ENCODE measurements at regions not wholly inside any gene's neighbourhood (a gene's known extent, or its start where the extent isn't known, plus 50 kb on each side); places are given as distances from the start of the nearest gene placed in this dataset.
"Not testable (repeated sequence)": the region's sequence is repeated elsewhere in the genome, so short reads cannot be mapped to it uniquely, and the experiment has no call there.

DNA sequence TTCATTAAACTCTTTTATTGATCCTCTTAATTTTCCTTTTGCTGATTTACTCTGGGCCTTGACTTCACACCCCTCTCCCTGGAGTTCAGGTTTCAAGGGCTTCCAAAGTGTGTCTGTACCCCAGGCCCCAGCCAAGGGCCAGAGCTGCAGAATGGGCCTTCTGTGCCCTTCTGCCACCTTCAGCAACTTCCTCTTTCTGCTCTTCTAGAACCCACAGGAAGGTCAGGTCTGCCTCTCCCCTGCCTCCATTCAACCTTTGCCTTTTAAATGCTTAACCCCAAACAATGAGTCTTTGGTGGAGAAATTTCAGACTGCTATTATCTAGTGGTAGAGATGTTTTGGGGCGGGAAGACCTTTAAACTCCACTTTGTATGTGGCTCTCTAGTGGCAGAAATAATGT is 63.1 kb downstream of the TSN start:
- no peak for DNase-seq

DNA sequence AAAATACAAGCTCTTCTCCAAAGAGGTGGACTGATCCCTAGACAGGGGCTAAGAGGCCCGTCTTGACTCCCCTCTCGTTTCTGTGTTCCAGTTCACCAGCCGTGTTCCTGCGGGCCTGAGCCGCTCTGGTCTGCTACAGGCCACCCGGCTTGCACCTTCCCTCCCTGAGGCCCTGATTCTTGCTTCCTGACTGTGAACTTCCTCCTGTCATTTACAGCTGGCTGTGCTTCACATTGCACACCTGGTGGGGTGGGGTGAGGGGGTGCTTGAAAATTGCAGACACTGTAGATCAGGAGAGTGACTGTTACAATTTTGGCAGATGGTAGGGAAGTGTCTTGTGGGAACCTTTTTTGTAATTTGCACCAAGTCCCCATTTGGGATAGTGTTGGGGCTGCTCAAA is 64.4 kb downstream of the TSN start:
- no peak for DNase-seq

DNA sequence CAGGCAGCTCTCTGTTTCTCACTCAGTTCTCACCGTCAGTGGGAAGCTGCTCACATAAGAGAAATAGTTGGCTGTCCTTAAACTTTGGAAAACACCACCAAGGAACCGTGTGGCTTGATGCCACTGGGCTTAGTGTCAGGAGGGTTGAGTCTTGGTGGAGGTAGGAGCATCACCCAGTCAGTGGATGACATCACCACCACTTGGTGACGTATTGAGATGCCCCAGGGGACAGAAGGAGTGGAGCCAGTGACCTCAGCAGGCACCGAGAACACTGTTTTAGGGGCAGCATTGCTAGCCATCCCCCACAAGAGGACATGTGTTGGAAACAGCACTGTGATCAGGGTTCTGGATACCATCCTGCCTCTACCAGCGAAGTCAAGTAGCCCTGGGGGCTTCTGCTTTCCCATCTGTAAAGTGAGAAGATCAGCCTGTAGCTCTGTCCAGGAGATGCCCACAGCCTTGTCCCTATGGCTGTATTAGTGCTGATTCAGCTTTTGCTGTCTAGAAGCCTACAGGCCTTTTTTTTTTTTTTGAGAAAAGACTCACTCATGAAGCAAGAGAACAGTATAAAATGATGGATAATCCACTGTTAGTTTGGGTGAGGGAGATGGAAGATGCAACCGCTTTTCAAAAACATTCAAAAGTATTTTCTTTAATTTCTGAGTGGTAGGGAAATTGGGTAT is 66.2 kb downstream of the TSN start:
- no peak for DNase-seq

DNA sequence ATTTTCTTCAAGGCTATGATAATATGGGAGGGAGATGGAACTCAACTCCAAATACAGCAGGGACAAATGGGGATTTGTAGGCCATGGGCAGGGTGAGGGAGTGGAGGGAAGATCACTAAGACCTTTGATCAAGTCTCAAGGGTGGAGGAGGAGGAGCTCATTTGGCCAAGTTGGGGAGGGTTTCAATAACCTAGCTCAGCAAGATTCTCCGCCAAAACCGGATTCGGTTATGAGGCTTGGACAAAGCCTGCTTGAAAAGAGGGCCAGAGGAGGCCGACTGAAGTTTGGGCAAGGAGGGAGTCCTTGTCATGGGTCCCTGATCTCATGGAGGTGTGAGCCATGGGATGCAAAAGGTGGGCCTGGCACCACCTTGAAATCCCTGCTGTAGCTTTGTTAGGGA is 68.8 kb downstream of the TSN start:
- DNase-seq: no peak

DNA sequence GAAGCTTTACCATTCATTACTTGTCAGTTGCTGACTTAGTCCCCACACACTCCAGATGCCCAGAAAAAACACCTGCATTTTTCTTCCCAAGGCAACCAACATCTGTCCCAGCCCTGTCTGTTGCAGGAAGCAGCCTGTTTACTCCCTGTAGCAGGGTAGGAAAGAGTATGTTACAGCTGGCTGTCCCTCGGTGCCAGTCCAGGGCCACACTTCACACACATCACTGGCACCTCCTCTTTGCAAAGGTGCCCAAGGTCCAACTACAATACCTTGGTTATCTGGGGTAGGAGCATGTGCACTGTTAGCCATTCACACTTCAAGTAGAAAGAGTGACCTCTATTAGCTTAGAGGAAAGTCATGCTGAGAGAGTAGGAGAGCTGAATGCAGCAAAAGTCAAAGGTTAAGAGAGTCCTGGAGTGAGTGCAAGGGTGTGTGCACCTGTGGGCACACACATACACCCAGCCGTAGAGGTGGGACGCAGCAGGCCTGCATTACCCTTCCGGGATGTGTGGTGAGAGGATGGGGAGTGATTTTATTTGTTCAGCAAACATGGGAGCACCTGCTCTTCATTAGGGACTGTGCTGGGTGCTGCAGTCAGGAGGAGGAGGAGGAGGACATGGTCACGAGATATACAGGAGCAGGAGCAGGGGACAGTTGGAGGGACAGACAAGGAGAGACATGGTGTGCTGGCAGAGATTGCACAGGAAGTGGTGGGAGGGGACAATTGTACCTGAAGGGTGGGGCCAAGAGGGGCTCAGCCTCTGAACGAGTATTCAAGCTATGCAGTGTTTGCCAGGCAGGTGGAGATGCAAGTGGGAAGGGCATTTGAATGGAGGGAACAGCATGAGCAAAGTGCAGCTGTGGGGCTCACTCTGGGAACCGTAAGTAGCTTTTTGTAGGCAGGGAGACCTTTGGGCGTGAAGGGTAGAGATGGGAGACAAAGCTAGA is 69.8 kb downstream of the TSN start:
- DNase-seq: no peak

DNA sequence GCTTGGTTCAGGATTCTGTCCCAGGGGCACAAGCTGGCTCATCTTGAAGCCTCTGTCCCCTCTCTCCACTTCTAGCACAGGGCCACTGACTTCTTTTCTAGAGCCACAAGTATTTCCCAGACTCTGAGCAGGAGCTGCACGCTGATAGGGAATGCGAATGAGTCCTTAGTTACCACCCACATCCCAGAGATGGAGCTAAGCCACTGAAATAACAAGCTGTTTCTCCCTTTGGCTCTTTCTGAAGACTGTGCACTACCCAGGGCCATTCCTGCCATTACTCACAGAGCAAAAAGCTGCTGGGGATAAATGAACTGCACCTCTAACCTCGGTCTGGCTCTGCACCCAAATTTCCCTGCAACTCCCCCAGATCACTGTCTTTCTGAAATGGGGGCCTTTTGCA is 70.6 kb downstream of the TSN start:
- DNase-seq: no peak

DNA sequence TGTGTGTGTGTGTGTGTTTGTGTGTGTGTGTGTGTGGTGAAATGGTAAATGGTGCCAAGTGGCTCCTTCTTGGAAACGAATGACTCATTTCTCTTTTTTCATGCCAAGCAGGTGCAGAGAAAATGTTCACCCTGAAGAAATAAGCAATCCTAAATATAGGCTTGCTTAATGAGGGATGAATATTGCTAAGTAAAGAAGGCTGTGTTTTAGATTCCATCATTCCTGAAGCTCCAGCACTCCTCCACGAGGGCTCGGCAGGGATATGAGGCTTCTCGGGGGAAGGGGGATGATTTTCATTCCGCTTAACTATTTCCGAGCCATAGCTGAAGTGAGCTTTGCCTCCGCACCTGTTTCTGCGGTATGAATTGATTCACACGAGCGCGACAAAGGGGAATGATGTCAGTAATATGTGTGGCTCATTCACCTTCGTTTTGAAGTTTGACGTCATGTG is 72.9 kb downstream of the TSN start:
- peak; percentile 27 for DNase-seq

DNA sequence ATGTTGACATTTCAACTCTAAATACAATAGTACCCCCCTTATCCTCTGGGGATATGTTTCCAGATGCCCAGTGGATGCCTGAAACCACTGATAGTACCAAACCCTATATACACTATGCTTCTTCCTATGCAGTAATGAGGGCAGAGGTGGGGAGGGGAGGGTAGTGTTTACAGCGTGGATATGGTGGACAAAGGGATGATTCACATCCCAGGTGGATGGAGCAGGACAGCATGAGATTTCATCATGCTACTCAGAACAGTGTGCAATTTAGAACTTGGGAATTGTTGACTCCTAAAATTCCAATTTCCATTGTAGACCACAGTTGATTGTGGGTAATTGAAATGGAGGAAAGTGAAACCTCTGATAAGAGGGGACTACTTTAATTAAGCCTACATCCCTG is 75.4 kb downstream of the TSN start:
- no peak for DNase-seq

DNA sequence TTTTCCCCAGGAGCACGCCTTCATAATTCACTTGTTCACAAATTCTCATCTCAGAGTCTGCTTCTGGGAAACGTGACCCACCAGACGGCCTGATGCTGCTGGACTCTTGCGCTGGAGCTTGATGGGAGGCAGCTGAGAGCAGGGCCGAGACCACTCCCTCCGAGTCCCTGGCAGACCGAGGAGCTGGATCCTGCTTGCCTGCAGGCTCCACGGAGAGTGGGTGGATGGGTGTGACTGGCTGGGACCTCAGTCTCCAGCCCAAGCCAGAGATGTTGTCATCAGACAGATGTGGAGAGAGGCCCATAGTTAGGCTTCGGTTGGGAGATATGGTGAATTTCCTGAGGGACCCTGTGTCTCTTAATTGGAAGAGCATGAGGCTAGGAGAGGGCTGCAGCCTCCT is 76.4 kb downstream of the TSN start:
- DNase-seq: no peak

DNA sequence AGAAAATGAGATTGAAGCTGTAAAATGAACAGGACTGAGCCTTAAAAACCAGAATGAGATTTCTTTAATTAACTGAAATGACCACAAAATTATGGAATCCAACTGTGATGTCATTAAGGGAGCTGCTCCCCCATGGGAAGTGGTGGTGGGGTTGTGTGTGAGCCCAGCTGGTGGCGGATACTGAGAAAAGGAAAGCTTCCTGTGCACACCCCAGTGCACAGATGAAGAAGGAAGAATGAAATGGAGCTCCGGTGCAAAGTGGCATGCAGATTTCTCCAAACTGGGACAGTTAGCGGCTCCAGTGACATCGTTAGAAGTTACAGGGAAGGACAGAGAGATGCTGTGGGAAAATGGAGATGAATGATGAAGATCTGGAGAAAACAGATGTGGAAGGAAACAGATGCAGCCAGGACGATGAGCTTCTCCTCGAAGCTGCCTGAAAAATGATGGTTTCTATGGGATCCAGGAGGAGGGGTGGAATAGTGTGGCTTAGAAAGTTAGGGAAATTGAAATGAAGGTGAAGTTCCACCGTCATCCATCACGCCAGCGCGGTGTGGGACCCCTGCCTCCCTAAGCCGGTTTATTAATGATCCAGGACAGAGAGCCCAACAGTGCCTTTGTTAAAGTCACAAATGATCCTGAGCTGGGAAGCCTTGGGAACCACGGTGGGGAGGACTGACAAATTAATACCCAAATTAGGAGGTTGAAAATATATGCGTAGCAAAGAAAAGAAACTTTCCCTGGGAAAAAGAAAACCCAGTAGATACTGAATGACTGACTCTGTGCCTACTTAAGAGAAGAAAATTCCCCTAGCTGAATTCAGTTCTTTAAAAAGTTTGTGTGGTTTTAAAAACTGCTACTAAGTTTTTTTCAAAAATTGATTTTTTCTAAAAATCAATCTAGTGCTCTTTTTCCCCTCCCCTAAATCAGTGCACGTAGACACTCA is 77.2 kb downstream of the TSN start:
- DNase-seq: no peak

DNA sequence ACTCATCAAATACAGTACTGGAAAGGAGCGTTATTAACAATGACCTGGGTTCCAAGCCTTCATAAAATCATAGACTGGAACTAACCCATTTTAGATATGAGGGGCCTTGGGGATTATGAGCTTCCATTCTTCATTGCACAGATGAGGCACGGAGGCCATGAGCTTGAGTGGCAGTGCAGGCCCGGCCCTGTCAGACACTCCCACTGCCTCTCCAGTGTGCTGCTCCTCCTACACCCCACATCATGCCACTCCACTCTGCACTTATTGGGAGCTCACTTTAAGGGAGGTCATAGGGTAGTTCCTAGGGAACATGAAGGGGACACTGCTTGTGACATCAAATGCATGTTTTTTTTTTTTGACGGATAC is 77.9 kb downstream of the TSN start:
- DNase-seq: no peak

DNA sequence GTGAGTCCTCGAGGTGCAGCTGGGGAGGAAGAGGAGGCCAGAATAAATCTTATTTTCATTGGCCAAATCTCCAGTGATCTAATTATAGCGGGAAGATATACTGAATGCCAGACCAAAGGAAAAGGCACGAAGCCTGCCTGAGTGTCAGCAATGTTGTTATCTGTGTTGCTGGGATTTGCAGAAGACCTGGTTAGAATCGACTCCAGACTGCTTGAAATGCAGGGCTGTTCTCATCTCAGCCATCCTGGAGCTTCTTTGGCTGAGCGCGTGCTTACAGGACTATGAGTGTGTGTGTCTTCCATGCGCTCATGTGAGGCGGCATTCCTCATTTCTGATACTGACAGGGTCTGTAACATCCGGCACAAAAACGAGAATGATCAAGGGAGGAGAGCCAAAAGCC is 81.2 kb downstream of the TSN start:
- no peak for DNase-seq

DNA sequence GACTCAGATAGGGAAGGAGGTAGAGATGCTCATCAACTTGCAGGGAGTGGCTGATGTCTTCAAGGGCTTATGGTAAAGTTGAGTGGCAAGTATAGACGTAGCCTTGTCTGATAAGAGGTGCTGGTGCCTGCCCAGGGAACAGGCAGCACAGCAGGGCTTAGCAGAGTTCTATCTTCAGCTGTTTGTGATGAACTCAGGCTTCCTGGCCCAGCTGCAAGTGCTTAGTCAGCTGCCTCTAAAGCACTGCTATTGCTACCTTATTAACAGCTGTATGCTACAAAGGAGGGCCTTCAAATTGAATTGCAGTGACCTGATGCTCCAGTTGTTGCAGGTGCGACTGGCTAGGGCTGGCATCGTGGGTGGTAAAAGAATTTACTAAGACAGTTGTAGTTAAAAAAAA is 82.1 kb downstream of the TSN start:
- no peak for DNase-seq

DNA sequence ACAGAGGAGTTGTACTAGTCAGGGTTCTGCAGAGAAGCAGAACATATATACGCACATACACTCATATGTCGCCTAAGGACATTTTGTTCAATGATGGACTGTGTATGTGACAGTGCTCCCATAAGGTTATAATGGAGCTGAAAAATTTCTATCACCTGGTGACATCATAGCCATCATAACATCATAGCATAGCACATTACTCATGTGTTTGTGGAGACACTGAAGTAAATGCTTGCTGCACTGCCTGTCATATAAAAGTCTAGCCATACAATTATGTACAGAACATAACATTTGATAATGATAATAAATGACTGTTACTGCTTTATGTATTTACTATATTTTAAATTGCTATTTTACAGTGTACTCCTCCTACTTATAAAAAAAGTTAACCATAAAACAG is 83.1 kb downstream of the TSN start:
- no peak for DNase-seq

DNA sequence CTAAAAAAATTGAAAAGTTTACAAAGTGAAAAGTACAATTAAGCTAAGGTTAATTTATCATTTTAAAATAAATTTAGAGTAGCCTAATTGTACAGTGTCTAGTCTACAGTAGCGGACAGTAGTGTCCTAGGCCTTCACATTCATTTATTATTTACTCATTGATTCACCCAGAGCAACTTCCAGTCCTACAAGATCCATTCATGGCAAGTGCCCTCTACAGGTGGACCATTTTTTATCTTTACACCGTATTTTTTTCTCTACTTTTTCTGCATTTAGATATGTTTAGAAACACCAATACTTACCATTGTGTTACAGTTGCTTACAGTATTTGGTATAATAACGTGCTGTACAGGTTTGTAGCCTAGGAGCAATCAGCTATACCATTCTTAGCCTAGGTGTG is 84.1 kb downstream of the TSN start:
- DNase-seq: no peak

DNA sequence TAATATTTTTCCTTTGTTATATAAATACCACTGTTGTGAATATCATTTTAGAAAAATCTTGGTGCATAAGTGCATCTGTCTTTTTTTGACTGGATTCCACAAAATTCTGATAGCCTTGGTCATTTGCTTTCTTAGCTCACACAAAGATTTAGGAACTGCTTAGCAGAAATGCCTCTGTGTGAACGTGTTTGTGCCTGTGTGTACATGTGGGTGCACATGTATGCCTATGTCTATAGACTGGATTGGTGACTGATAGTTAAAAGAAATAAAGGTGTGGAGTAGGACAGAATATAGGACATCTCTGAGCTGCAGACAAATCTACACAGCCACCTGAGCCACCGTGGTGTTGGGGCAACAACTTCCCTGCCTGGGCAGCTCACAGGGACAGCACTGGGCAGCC is 93.8 kb downstream of the TSN start:
- DNase-seq: no peak

DNA sequence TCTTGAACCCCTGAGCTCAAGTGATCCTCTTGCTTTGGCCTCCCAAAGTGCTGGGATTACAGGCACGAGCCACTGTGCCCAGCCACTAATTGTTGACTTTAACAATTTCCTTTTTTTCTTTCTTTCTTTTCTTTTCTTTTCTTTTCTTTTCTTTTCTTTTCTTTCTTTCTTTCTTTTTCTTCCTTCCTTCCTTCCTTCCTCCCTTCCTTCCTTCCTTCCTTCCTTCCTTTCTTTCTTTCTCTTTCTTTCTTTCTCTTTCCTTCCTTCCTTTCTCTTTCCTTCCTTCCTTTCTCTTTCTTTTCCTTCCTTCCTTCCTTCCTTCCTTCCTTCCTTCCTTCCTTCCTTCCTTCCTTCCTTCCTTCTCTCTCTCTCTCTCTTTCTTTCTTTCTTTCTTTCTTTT is 97.7 kb downstream of the TSN start:
- DNase-seq: not testable (repeated sequence)

DNA sequence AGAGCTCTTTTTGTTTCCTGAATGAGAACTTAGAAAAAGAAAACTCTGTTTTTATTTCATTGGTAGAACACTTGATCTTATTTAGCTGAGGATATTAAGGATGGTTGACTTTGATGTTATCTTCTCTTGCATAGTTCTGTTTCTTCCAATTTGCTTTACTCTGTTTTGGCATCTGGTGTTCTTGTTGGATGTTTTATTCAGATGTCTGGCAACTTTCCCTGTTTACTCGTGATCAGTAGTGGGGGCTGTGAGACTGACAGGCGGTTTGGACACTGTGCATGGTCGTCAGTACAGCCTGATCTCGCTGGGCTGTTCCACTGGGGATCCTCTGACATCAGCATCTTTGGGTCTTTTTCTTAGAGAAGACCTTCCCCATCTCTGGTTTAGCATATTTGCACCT is 100.1 kb downstream of the TSN start:
- no peak for DNase-seq

DNA sequence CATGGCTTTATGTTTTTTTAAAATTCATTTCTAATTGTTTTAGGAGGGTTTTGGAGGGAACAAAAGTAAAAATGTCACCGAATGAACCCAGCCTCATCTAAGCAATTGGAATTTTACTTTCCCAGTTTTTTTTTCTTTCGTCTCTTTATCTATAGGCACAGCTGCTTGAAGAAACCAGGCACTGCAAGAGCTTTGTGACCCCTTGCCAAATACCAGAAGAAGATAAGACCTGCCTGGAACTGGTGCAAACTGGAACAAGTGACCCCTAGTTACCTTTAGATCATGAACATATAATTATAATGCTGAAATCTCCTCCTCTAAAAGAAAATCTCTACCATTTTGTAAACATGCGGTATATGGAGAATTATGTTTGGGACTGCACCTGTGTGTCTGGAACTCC is 100.9 kb downstream of the TSN start:
- DNase-seq: no peak

DNA sequence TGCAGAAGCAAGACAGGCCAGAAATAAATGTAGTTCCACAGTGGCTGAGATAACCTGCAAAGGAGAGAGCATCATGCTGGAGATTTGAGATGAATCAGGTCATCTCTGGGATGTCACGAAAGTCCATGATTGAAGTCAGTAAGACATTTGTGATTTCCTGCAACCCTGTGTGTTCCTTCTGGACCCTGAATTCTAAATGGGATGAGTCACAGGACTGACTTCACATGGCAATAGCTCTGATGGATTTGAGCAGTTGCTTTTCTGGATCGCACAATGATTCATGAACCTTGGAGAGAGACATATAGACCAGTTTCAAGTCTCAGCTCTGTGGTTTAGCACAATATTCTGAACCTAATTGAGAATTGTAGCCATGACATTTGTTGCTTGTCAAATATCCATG is 102.9 kb downstream of the TSN start:
- no peak for DNase-seq

DNA sequence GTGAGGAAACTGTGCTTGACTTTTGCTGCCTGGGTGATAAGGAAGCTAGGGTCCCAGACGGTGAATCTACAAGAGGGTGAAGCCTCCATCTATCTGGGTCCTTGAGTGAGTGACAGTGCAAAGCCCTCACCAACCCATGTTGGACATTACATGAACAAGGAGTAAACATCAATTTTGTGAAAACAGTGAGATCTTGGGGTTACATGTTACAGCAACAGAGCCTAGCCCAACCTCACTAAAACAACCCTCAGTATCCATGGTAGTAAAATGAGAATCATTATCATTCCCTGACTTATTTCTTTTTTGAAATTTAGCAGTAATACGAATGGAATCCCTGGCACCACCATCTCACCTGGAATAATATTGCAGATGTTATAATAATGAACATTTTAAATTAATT is 103.4 kb downstream of the TSN start:
- DNase-seq: no peak

DNA sequence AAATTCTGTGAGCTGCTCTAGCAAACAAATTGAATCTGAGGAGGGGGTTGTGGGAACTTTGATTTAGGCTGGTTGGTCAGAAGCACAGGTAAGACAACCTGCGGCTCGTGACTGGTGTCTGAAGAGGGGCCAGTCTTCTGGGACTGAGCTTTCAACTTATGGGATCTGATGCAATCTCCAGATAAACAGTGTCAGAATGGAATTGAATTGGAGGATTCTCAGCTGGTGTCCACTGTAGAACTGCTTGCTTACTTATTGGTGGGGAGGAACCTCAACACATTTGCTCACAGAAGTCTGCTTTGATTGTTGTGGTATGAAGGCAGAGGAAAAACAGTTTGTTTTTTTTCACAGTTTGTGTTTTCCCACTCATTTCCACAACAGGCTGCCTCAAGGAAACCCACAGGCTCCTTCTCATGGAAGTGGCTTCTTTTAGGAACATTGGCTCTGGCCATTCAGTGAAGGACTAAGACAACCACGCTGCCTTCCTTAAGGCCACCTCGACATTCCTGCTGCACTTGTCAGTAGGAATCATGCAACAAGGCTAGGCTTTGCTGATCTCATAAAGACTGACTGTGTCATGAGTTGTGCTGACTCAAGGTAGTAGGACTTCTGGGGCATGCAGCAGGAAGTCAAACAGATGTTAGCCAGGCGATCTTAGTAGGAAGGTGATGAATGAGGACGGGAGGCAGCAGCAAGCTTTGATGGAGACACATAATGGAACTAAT is 104.7 kb downstream of the TSN start:
- no peak for DNase-seq
